ENCODE measurements at regions not wholly inside any gene's neighbourhood (a gene's known extent, or its start where the extent isn't known, plus 50 kb on each side); places are given as distances from the start of the nearest gene placed in this dataset.

DNA sequence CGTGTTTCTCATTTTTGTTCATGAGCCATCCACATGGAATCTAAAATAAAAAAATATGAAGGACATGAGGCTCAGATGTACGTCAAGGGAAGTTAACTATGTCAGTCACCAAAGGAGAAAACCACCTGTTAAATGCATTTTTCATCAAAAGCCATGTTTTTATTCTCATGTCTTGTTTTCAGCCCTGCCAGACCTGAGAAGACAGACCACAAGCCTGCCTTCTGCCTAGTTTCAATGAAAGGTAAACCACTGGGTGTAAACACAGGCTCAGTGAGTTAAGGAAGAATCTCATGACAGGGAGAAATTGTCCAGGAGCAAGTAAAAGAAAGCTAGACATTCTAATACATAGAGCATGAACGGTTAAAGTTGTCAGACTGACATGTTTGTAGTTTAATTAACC lies 52.3 kb upstream of the TNIP3 start:
- no peak for DNase-seq (ENCODE audit: low read depth)
- no peak overlapping the region for H3K4me3 ChIP-seq (ENCODE audit: low read depth, low read length)
- TF ChIP-seq MYC (IDR thresholded peaks at IDR 0.05; ENCODE audit: low read depth, low read length) (no peak), POLR2A (IDR thresholded peaks at IDR 0.05; ENCODE audit: extremely low read depth, insufficient read length) (no peak)
- TF ChIP-seq, protein P1, sequence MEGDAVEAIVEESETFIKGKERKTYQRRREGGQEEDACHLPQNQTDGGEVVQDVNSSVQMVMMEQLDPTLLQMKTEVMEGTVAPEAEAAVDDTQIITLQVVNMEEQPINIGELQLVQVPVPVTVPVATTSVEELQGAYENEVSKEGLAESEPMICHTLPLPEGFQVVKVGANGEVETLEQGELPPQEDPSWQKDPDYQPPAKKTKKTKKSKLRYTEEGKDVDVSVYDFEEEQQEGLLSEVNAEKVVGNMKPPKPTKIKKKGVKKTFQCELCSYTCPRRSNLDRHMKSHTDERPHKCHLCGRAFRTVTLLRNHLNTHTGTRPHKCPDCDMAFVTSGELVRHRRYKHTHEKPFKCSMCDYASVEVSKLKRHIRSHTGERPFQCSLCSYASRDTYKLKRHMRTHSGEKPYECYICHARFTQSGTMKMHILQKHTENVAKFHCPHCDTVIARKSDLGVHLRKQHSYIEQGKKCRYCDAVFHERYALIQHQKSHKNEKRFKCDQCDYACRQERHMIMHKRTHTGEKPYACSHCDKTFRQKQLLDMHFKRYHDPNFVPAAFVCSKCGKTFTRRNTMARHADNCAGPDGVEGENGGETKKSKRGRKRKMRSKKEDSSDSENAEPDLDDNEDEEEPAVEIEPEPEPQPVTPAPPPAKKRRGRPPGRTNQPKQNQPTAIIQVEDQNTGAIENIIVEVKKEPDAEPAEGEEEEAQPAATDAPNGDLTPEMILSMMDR (IDR thresholded peaks at IDR 0.05; ENCODE audit: low read depth, low read length): no peak
- TF ChIP-seq, protein P2, sequence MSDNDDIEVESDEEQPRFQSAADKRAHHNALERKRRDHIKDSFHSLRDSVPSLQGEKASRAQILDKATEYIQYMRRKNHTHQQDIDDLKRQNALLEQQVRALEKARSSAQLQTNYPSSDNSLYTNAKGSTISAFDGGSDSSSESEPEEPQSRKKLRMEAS (IDR thresholded peaks at IDR 0.05; ENCODE audit: low read depth, low read length): no peak

DNA sequence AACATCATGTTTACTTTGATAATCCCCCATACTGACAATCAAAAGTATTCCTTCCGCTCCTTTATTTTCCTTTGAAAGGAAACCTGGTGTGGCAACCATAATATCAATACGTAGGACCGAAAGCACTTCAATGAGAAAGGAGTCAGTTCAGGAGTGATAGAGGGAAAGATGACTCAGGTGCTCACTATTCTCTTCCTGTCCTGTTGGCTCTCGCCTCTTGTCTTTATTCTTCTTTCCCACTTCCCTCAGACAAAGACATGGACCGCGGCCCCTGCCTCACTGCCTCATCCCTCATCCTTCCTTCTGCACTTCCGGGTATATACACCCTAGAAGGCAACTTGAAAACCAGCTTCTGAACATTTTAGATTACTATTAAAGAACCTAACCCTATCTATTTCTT lies 49.8 kb upstream of the TNIP3 start:
- H3K4me3 ChIP-seq (ENCODE audit: low read depth, low read length): no peak overlapping the region
- TF ChIP-seq POLR2A (IDR thresholded peaks at IDR 0.05; ENCODE audit: extremely low read depth, insufficient read length) (no peak), MYC (IDR thresholded peaks at IDR 0.05; ENCODE audit: low read depth, low read length) (no peak)
- TF ChIP-seq, protein P1 (IDR thresholded peaks at IDR 0.05; ENCODE audit: low read depth, low read length): no peak
- TF ChIP-seq, protein P2 (IDR thresholded peaks at IDR 0.05; ENCODE audit: low read depth, low read length): no peak
- DNase-seq (ENCODE audit: low read depth): no peak
